T-helper 2 cell treated with Interferon-gamma antibody and Interleukin-4, amounts not matched to agents 5 μg/mL and 100 μg/mL, for 36 hours (primary cell): ENCODE measurements at regions not wholly inside any gene's neighbourhood (a gene's known extent, or its start where the extent isn't known, plus 50 kb on each side); places are given as distances from the start of the nearest gene placed in this dataset.

Experiments
- DNase-seq: peaks from one replicate; pipeline ENCODE4 v3.0.0; 2021; ENCODE audit warnings: low spot score
- H3K27ac Mint-ChIP-seq: one replicate; pipeline ENCODE4 v1.8.0; 2021; ENCODE audit warnings: mild to moderate bottlenecking, mixed read lengths
- H3K27me3 Mint-ChIP-seq: one replicate; pipeline ENCODE4 v1.8.0; 2021; ENCODE audit warnings: low read depth, mixed read lengths
- H3K36me3 Mint-ChIP-seq: one replicate; pipeline ENCODE4 v1.8.0; 2021; ENCODE audit warnings: low read depth, mixed read lengths
- H3K4me1 Mint-ChIP-seq: one replicate; pipeline ENCODE4 v1.8.0; 2021; ENCODE audit warnings: low read depth, mixed read lengths
- H3K4me3 Mint-ChIP-seq: one replicate; pipeline ENCODE4 v1.8.0; 2022; ENCODE audit warnings: mild to moderate bottlenecking, moderate library complexity, mixed read lengths
- H3K9me3 Mint-ChIP-seq: one replicate; pipeline ENCODE4 v1.8.0; 2021; ENCODE audit warnings: mixed read lengths

GRCh38 chr20:60210779-60211617 is 252.8 kb downstream of the CDH26 start:
- H3K4me1 Mint-ChIP-seq, result peaks cover 1% of the 10 kb centered on the region
- DNase-seq, result peak; percentile 35
- H3K4me3 Mint-ChIP-seq, result no peak overlapping the region
- no peak overlapping the region for H3K27ac Mint-ChIP-seq
- no peaks in the 10 kb centered on the region for H3K9me3 Mint-ChIP-seq
- H3K36me3 Mint-ChIP-seq, result no peaks in the 10 kb centered on the region
- no peaks in the 10 kb centered on the region for H3K27me3 Mint-ChIP-seq

GRCh38 chr20:60211618-60212463 is 253.6 kb downstream of the CDH26 start:
- Mint-ChIP-seq H3K27me3 (no peaks in the 10 kb centered on the region), H3K27ac (no peak overlapping the region), H3K9me3 (no peaks in the 10 kb centered on the region), H3K4me3 (no peak overlapping the region), H3K4me1 (peaks cover 1% of the 10 kb centered on the region), H3K36me3 (no peaks in the 10 kb centered on the region)
- no peak for DNase-seq

- no peak for DNase-seq
- peaks cover 1% of the 10 kb centered on the region for H3K4me1 Mint-ChIP-seq
- no peaks in the 10 kb centered on the region for H3K36me3 Mint-ChIP-seq
- no peak overlapping the region for H3K27ac Mint-ChIP-seq
- H3K9me3 Mint-ChIP-seq, result no peaks in the 10 kb centered on the region
- H3K27me3 Mint-ChIP-seq, result no peaks in the 10 kb centered on the region
- no peak overlapping the region for H3K4me3 Mint-ChIP-seq
Measured at GRCh38 chr20:60212695-60213094, 254.5 kb downstream of the CDH26 start.

GRCh38 chr20:60213126-60213893 is 255.1 kb downstream of the CDH26 start:
- H3K9me3 Mint-ChIP-seq, result no peaks in the 10 kb centered on the region

GRCh38 chr20:60214901-60215815 is 256.9 kb downstream of the CDH26 start:
- Mint-ChIP-seq H3K4me3 (no peak overlapping the region), H3K4me1 (peaks cover 1% of the 10 kb centered on the region)

More at GRCh38 chr20:60213126-60213893, 255.1 kb downstream of the CDH26 start:
- DNase-seq, result no peak
- Mint-ChIP-seq H3K36me3 (no peaks in the 10 kb centered on the region), H3K4me3 (no peak overlapping the region), H3K27ac (no peak overlapping the region), H3K27me3 (no peaks in the 10 kb centered on the region), H3K4me1 (peaks cover 1% of the 10 kb centered on the region)

GRCh38 chr20:60215816-60216730 is 257.9 kb downstream of the CDH26 start:
- Mint-ChIP-seq H3K27me3 (no peaks in the 10 kb centered on the region), H3K27ac (no peak overlapping the region), H3K9me3 (no peaks in the 10 kb centered on the region), H3K4me3 (no peak overlapping the region), H3K36me3 (no peaks in the 10 kb centered on the region), H3K4me1 (peaks cover 1% of the 10 kb centered on the region)
- DNase-seq, result no peak

More at GRCh38 chr20:60214901-60215815, 256.9 kb downstream of the CDH26 start:
- no peak for DNase-seq
- Mint-ChIP-seq H3K27ac (no peak overlapping the region), H3K36me3 (no peaks in the 10 kb centered on the region), H3K9me3 (no peaks in the 10 kb centered on the region), H3K27me3 (no peaks in the 10 kb centered on the region)

GRCh38 chr20:60219231-60219630 is 261.0 kb downstream of the CDH26 start:
- Mint-ChIP-seq H3K27ac (no peak overlapping the region), H3K27me3 (no peaks in the 10 kb centered on the region), H3K36me3 (no peaks in the 10 kb centered on the region), H3K9me3 (no peaks in the 10 kb centered on the region), H3K4me1 (no peaks in the 10 kb centered on the region), H3K4me3 (no peak overlapping the region)
- DNase-seq, result no peak

- no peaks in the 10 kb centered on the region for H3K36me3 Mint-ChIP-seq
- no peak overlapping the region for H3K4me3 Mint-ChIP-seq
- no peaks in the 10 kb centered on the region for H3K4me1 Mint-ChIP-seq
- no peaks in the 10 kb centered on the region for H3K27me3 Mint-ChIP-seq
- no peak for DNase-seq
- no peaks in the 10 kb centered on the region for H3K9me3 Mint-ChIP-seq
- no peak overlapping the region for H3K27ac Mint-ChIP-seq
Measured at GRCh38 chr20:60219984-60220562, 261.9 kb downstream of the CDH26 start.

- H3K27ac Mint-ChIP-seq, result no peak overlapping the region
- H3K4me3 Mint-ChIP-seq, result no peak overlapping the region
- no peaks in the 10 kb centered on the region for H3K4me1 Mint-ChIP-seq
- H3K36me3 Mint-ChIP-seq, result no peaks in the 10 kb centered on the region
- no peaks in the 10 kb centered on the region for H3K9me3 Mint-ChIP-seq
- no peaks in the 10 kb centered on the region for H3K27me3 Mint-ChIP-seq
- DNase-seq, result no peak
Measured at GRCh38 chr20:60220706-60221105, 262.5 kb downstream of the CDH26 start.

- H3K9me3 Mint-ChIP-seq, result no peaks in the 10 kb centered on the region
- no peak overlapping the region for H3K4me3 Mint-ChIP-seq
- no peak for DNase-seq
- no peaks in the 10 kb centered on the region for H3K4me1 Mint-ChIP-seq
- no peaks in the 10 kb centered on the region for H3K36me3 Mint-ChIP-seq
- no peak overlapping the region for H3K27ac Mint-ChIP-seq
- no peaks in the 10 kb centered on the region for H3K27me3 Mint-ChIP-seq
Measured at GRCh38 chr20:60221593-60221992, 263.4 kb downstream of the CDH26 start.

GRCh38 chr20:60222497-60222896 is 264.3 kb downstream of the CDH26 start:
- H3K4me1 Mint-ChIP-seq, result no peaks in the 10 kb centered on the region
- no peak overlapping the region for H3K27ac Mint-ChIP-seq
- no peaks in the 10 kb centered on the region for H3K36me3 Mint-ChIP-seq

GRCh38 chr20:60223174-60223573 is 265.0 kb downstream of the CDH26 start:
- Mint-ChIP-seq H3K27ac (no peak overlapping the region), H3K9me3 (no peaks in the 10 kb centered on the region), H3K36me3 (no peaks in the 10 kb centered on the region), H3K4me3 (no peak overlapping the region), H3K4me1 (no peaks in the 10 kb centered on the region), H3K27me3 (no peaks in the 10 kb centered on the region)
- no peak for DNase-seq

More at GRCh38 chr20:60222497-60222896, 264.3 kb downstream of the CDH26 start:
- DNase-seq, result no peak
- Mint-ChIP-seq H3K9me3 (no peaks in the 10 kb centered on the region), H3K27me3 (no peaks in the 10 kb centered on the region), H3K4me3 (no peak overlapping the region)
